Endodermal cell (in vitro differentiated cells): ENCODE measurements at regions not wholly inside any gene's neighbourhood (a gene's known extent, or its start where the extent isn't known, plus 50 kb on each side); places are given as distances from the start of the nearest gene placed in this dataset.

Experiments used
- DNase-seq: peaks from one replicate; pipeline ENCODE4 v3.0.0-alpha.2; 2017
- H3K27ac ChIP-seq: 2 replicates; pipeline ENCODE4 v1.5.1; 2013; ENCODE audit warnings: mild to moderate bottlenecking, low read depth, low read length, moderate library complexity
- H3K27me3 ChIP-seq: 2 replicates; pipeline ENCODE4 v1.6.1; 2013; ENCODE audit warnings: mild to moderate bottlenecking, low read length, moderate library complexity; ENCODE audit not compliant: insufficient read depth, control insufficient read depth, poor library complexity, severe bottlenecking
- H3K36me3 ChIP-seq: 2 replicates; pipeline ENCODE4 v1.7.0; 2013; ENCODE audit warnings: mild to moderate bottlenecking, low read length, moderate library complexity; ENCODE audit not compliant: control insufficient read depth, insufficient read depth
- H3K4me1 ChIP-seq: one replicate; pipeline ENCODE4 v1.7.0; 2013; ENCODE audit warnings: low read length; ENCODE audit not compliant: control insufficient read depth, insufficient read depth
- H3K4me3 ChIP-seq: 2 replicates; pipeline ENCODE4 v1.5.1; 2013; ENCODE audit warnings: mild to moderate bottlenecking, low read length, moderate library complexity
- H3K9ac ChIP-seq: 2 replicates; pipeline ENCODE4 v1.6.1; 2013; ENCODE audit warnings: mild to moderate bottlenecking, low read length, moderate library complexity; ENCODE audit not compliant: poor library complexity, severe bottlenecking; ENCODE audit errors: extremely low read depth
- H3K9me3 ChIP-seq: 2 replicates; pipeline ENCODE4 v1.6.1; 2013; ENCODE audit warnings: mild to moderate bottlenecking, low read length, moderate library complexity; ENCODE audit not compliant: control insufficient read depth
- H3K27ac Mint-ChIP-seq: 2 replicates; pipeline ENCODE4 v1.8.0; 2020; ENCODE audit warnings: mixed read lengths
- H3K27me3 Mint-ChIP-seq: 2 replicates; pipeline ENCODE4 v1.8.0; 2021; ENCODE audit warnings: mild to moderate bottlenecking, mixed read lengths; ENCODE audit not compliant: insufficient read depth
- H3K36me3 Mint-ChIP-seq: 2 replicates; pipeline ENCODE4 v1.8.0; 2020; ENCODE audit warnings: low read depth, mixed read lengths
- H3K4me1 Mint-ChIP-seq: 2 replicates; pipeline ENCODE4 v1.8.0; 2020; ENCODE audit warnings: mixed read lengths
- H3K4me3 Mint-ChIP-seq: 2 replicates; pipeline ENCODE4 v1.8.0; 2020; ENCODE audit warnings: mild to moderate bottlenecking, moderate library complexity, mixed read lengths
- H3K9me3 Mint-ChIP-seq: 2 replicates; pipeline ENCODE4 v1.8.0; 2020; ENCODE audit warnings: mild to moderate bottlenecking, mixed read lengths
- CTCF ChIP-seq: fragments of 200-600 bp; sonication (generic); conservative IDR thresholded peaks from 2 replicates; pipeline ENCODE4 v1.5.0; 2021; ENCODE audit warnings: antibody characterized with exemption, mild to moderate bottlenecking
- WGBS, 2 experiments: methylation state at CpG; one replicate each; pipeline versions ENCODE4 v1.1.5 to v1.1.7; 2013; ENCODE audit warnings: missing lambda C conversion rate in 2 of 2, mixed read lengths in 1 of 2; ENCODE audit not compliant: insufficient coverage in 1 of 2, insufficient read length in 1 of 2; 5-methylcytosine and 5-hydroxymethylcytosine counted together

GRCh38 chr13:44869167-44869566, 120.1 kb downstream of the NUFIP1 start:
- Histone ChIP-seq H3K9me3 (no peaks in the 10 kb centered on the region), H3K4me1 (no peaks in the 10 kb centered on the region), H3K27me3 (no peaks in the 10 kb centered on the region), H3K36me3 (no peaks in the 10 kb centered on the region), H3K9ac (no peak overlapping the region), H3K27ac (no peak overlapping the region), H3K4me3 (no peak overlapping the region)
- TF ChIP-seq CTCF: no peak
- Mint-ChIP-seq H3K4me3 (no peak overlapping the region), H3K27me3 (peaks cover 5% of the 10 kb centered on the region), H3K4me1 (no peaks in the 10 kb centered on the region), H3K27ac (no peak overlapping the region), H3K9me3 (peaks cover 7% of the 10 kb centered on the region), H3K36me3 (no peaks in the 10 kb centered on the region)
- no peak for DNase-seq
- WGBS, 2 experiments: 85 to 90% methylated on average over 2 to 7 of the region's 7 CpGs

DNA sequence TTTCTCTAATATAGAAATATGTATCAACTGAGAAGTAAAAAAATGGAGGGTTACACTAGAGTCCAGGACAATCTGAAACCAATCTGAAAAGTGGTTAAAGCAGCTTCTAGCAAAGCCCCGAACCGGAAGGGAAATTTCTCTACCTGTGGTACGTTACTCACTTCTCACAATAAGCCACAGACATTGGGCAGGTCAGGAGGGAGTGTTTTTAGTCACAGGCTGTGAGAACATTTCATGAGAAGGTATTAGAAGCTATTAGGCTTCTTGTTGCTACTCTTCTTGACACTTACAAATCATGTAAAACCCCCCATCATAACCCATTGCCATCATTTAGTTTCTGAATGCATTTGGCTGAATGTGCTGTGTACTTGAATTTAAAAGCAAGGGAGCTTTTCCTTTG, 120.9 kb downstream of the NUFIP1 start:
- Mint-ChIP-seq H3K9me3 (peaks cover 7% of the 10 kb centered on the region), H3K36me3 (no peaks in the 10 kb centered on the region), H3K27me3 (peaks cover 3% of the 10 kb centered on the region), H3K27ac (no peak overlapping the region), H3K4me1 (no peaks in the 10 kb centered on the region), H3K4me3 (no peak overlapping the region)
- Histone ChIP-seq H3K4me3 (no peak overlapping the region), H3K9ac (no peak overlapping the region), H3K27ac (no peak overlapping the region), H3K27me3 (no peaks in the 10 kb centered on the region), H3K4me1 (no peaks in the 10 kb centered on the region), H3K36me3 (no peaks in the 10 kb centered on the region), H3K9me3 (no peaks in the 10 kb centered on the region)
- TF ChIP-seq CTCF: no peak
- DNase-seq: no peak
- 94 to 100% methylated on average over 3 of the region's 3 CpGs for WGBS, 2 experiments

GRCh38 chr13:44867825-44868224, 121.4 kb downstream of the NUFIP1 start:
- WGBS, 2 experiments: 83 to 87% methylated on average over 2 to 9 of the region's 9 CpGs
- no peak overlapping the region for H3K4me3 Mint-ChIP-seq

More at GRCh38 chr13:44867825-44868224, 121.4 kb downstream of the NUFIP1 start:
- no peaks in the 10 kb centered on the region for H3K4me1 ChIP-seq
- no peaks in the 10 kb centered on the region for H3K36me3 ChIP-seq
- H3K36me3 Mint-ChIP-seq: no peaks in the 10 kb centered on the region
- H3K4me1 Mint-ChIP-seq: no peaks in the 10 kb centered on the region
- H3K27me3 ChIP-seq: no peaks in the 10 kb centered on the region
- no peak overlapping the region for H3K27ac Mint-ChIP-seq
- no peak overlapping the region for H3K9ac ChIP-seq
- no peak overlapping the region for H3K4me3 ChIP-seq
- no peaks in the 10 kb centered on the region for H3K9me3 ChIP-seq
- peaks cover 7% of the 10 kb centered on the region for H3K9me3 Mint-ChIP-seq
- no peak for DNase-seq
- H3K27me3 Mint-ChIP-seq: peaks cover 3% of the 10 kb centered on the region
- no peak overlapping the region for H3K27ac ChIP-seq
- TF ChIP-seq CTCF: no peak
